Common myeloid progenitor, CD34-positive (primary cell): ENCODE measurements at regions not wholly inside any gene's neighbourhood (a gene's known extent, or its start where the extent isn't known, plus 50 kb on each side); places are given as distances from the start of the nearest gene placed in this dataset.

Experiments used
- CTCF ChIA-PET: fragments of 350-600 bp; sonication (Branson Sonifier 250); formaldehyde crosslinking; loops from one replicate; lab custom pipeline; 2021; ENCODE audit warnings: antibody characterized with exemption; lab: Charles Lee
- POLR2A ChIA-PET: fragments of 350-600 bp; sonication (Branson Sonifier 250); formaldehyde crosslinking; loops from one replicate; lab custom pipeline; 2021; ENCODE audit warnings: antibody characterized with exemption; lab: Charles Lee
- DNase-seq, 3 donors: peaks; one replicate each; pipeline versions ENCODE4 v3.0.0 to v3.0.0-alpha.2; 2013
- H3K27ac ChIP-seq, 2 experiments: 1 replicate in 1 of 2; 2 replicates in 1 of 2; pipeline ENCODE4 v1.7.0; 2013; ENCODE audit warnings: inconsistent platforms in 2 of 2, low read length in 2 of 2, mild to moderate bottlenecking in 2 of 2, low read depth in 1 of 2, moderate library complexity in 1 of 2; ENCODE audit not compliant: severe bottlenecking in 2 of 2, insufficient read depth in 1 of 2, poor library complexity in 1 of 2
- H3K27me3 ChIP-seq, 5 experiments: replicated peaks in 2 of 5; 1 replicate in 3 of 5; 2 replicates in 2 of 5; pipeline versions ENCODE4 v1.6.1 to v1.7.0; 2013; ENCODE audit warnings: low read length in 4 of 5, mild to moderate bottlenecking in 2 of 5, moderate library complexity in 2 of 5, inconsistent platforms in 1 of 5; ENCODE audit not compliant: insufficient read depth in 5 of 5, control insufficient read depth in 4 of 5
- H3K36me3 ChIP-seq, 4 experiments: 1 replicate in 2 of 4; 2 replicates in 2 of 4; pipeline versions ENCODE4 v1.6.1 to v1.7.0; 2013; ENCODE audit warnings: low read length in 3 of 4, control low read depth in 1 of 4, mild to moderate bottlenecking in 1 of 4; ENCODE audit not compliant: control insufficient read depth in 4 of 4, insufficient read depth in 4 of 4
- H3K4me1 ChIP-seq, 4 experiments: 1 replicate in 3 of 4; 2 replicates in 1 of 4; pipeline versions ENCODE4 v1.6.1 to v1.7.1; 2013; ENCODE audit warnings: low read length in 3 of 4, mild to moderate bottlenecking in 3 of 4, control low read depth in 1 of 4, inconsistent platforms in 1 of 4, moderate library complexity in 1 of 4; ENCODE audit not compliant: control insufficient read depth in 4 of 4, insufficient read depth in 4 of 4; ENCODE audit errors: control extremely low read depth in 1 of 4
- H3K4me3 ChIP-seq, 7 experiments: 1 replicate in 4 of 7; 2 replicates in 3 of 7; pipeline versions ENCODE4 v1.5.1 to v1.7.0; 2013; ENCODE audit warnings: mild to moderate bottlenecking in 7 of 7, low read length in 6 of 7, moderate library complexity in 6 of 7, inconsistent platforms in 2 of 7, low read depth in 2 of 7, control low read depth in 1 of 7; ENCODE audit not compliant: insufficient read depth in 4 of 7, control insufficient read depth in 1 of 7; ENCODE audit errors: extremely low read depth in 1 of 7
- H3K9me3 ChIP-seq, 5 experiments: 1 replicate in 4 of 5; 2 replicates in 1 of 5; pipeline versions ENCODE4 v1.6.1 to v1.7.1; 2013; ENCODE audit warnings: low read length in 4 of 5, mild to moderate bottlenecking in 2 of 5, inconsistent platforms in 1 of 5, low read depth in 1 of 5, moderate library complexity in 1 of 5; ENCODE audit not compliant: control insufficient read depth in 4 of 5, insufficient read depth in 2 of 5; ENCODE audit errors: control extremely low read depth in 1 of 5
- whole genome bisulfite sequencing: methylation state at CpG from one replicate; pipeline ENCODE4 v1.1.5; 2013; ENCODE audit not compliant: insufficient coverage; 5-methylcytosine and 5-hydroxymethylcytosine counted together

GRCh38 chr7:41033500-41033899 lies 669.4 kb downstream of the INHBA start:
- Histone ChIP-seq H3K4me1 (peaks cover 0 to 15% (median 9%) of the 10 kb centered on the region in 4 experiments), H3K9me3 (no peaks in the 10 kb centered on the region), H3K36me3 (no peaks in the 10 kb centered on the region), H3K4me3 (no peak overlapping the region), H3K27me3 (no peaks in the 10 kb centered on the region), H3K27ac (no peak overlapping the region)
- 100% methylated on average over 1 of the region's 1 CpG for WGBS
- ChIA-PET POLR2A (no interaction called here), CTCF (interaction anchor here (0.6 to 1.4 kb wide), 2 partner anchors 12 to 739 kb away, joined by 3 read pairs; no protein-coding TSS in a partner anchor)
- no peak for DNase-seq

DNA sequence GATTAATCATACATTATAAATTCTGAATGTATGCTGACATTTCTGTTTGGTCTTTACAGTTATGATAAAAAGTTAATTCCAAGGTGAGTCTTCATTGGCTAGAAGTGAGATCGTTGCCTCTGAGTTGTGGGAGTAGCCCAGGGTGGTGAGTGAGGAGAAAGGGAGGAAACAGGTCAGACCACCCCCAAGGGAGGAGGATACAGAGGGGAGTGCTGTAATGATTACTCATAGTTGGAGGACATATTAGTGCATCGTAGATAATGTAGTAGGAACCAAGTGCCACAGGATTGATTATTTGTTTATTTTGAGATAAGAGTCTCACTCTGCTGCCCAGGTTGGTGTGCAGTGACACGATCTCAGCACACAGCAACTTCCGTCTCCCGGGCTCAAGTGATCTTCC lies 672.2 kb downstream of the INHBA start:
- WGBS = 100% methylated on average over 2 of the region's 5 CpGs
- POLR2A ChIA-PET = no interaction called here
- Histone ChIP-seq H3K4me3 (no peak overlapping the region), H3K27me3 (no peaks in the 10 kb centered on the region), H3K36me3 (no peaks in the 10 kb centered on the region), H3K27ac (no peak overlapping the region), H3K9me3 (no peaks in the 10 kb centered on the region), H3K4me1 (peaks cover 0 to 5% (median 4%) of the 10 kb centered on the region in 4 experiments)
- CTCF ChIA-PET = no interaction called here
- DNase-seq = no peak

- no peak overlapping the region for H3K27ac ChIP-seq
Measured at GRCh38 chr7:41029072-41029499, 673.8 kb downstream of the INHBA start.

DNA sequence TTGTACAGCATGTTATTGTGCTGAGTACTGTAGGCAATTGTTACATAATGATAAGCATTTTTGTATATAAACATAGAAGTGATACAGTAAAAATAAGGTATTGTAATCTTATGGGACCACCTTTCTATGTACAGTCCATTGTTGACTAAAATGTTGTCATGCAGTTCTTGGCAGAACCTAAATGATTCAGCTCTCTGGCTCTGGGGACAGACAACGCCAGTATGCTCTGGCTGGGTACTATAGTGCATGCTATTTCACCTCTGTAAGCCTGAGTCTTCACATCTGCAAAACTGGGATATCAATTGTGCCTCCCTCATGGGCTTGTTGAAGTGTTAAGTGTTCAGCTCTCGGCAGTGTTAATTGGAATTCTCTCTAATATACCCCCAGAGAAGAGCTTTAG lies 674.3 kb downstream of the INHBA start:
- POLR2A ChIA-PET = no interaction called here
- CTCF ChIA-PET = no interaction called here
- 100% methylated on average over 1 of the region's 2 CpGs for WGBS
- H3K4me3 ChIP-seq = no peak overlapping the region
- no peaks in the 10 kb centered on the region for H3K36me3 ChIP-seq
- DNase-seq = no peak
- no peak overlapping the region for H3K27ac ChIP-seq
- no peaks in the 10 kb centered on the region for H3K9me3 ChIP-seq
- H3K4me1 ChIP-seq = no peaks in the 10 kb centered on the region
- H3K27me3 ChIP-seq = no peaks in the 10 kb centered on the region

More at GRCh38 chr7:41029072-41029499, 673.8 kb downstream of the INHBA start:
- Histone ChIP-seq H3K27me3 (no peaks in the 10 kb centered on the region), H3K36me3 (no peaks in the 10 kb centered on the region), H3K4me3 (no peak overlapping the region), H3K4me1 (no peaks in the 10 kb centered on the region), H3K9me3 (no peaks in the 10 kb centered on the region)
- ChIA-PET CTCF (no interaction called here), POLR2A (no interaction called here)
- no peak for DNase-seq
- WGBS = 97% methylated on average over 5 of the region's 5 CpGs

GRCh38 chr7:41027428-41028115 lies 675.3 kb downstream of the INHBA start:
- Histone ChIP-seq H3K4me1 (no peaks in the 10 kb centered on the region), H3K27ac (no peak overlapping the region), H3K4me3 (no peak overlapping the region), H3K27me3 (no peaks in the 10 kb centered on the region), H3K36me3 (no peaks in the 10 kb centered on the region), H3K9me3 (no peaks in the 10 kb centered on the region)
- ChIA-PET CTCF (no interaction called here), POLR2A (no interaction called here)
- WGBS = 100% methylated on average over 2 of the region's 7 CpGs
- DNase-seq = no peak

GRCh38 chr7:41024126-41024525 lies 678.8 kb downstream of the INHBA start:
- POLR2A ChIA-PET = no interaction called here
- 100% methylated on average over 1 of the region's 4 CpGs for WGBS
- CTCF ChIA-PET = no interaction called here

GRCh38 chr7:41020056-41020455 lies 682.8 kb downstream of the INHBA start:
- H3K36me3 ChIP-seq = no peaks in the 10 kb centered on the region
- 100% methylated on average over 1 of the region's 1 CpG for WGBS
- no peaks in the 10 kb centered on the region for H3K9me3 ChIP-seq
- CTCF ChIA-PET = no interaction called here
- POLR2A ChIA-PET = no interaction called here
- H3K27me3 ChIP-seq = no peaks in the 10 kb centered on the region
- no peaks in the 10 kb centered on the region for H3K4me1 ChIP-seq
- H3K27ac ChIP-seq = no peak overlapping the region
- DNase-seq = no peak
- H3K4me3 ChIP-seq = no peak overlapping the region

More at GRCh38 chr7:41024126-41024525, 678.8 kb downstream of the INHBA start:
- no peaks in the 10 kb centered on the region for H3K9me3 ChIP-seq
- H3K27ac ChIP-seq = no peak overlapping the region
- DNase-seq = no peak
- no peaks in the 10 kb centered on the region for H3K36me3 ChIP-seq
- H3K4me3 ChIP-seq = no peak overlapping the region
- no peaks in the 10 kb centered on the region for H3K27me3 ChIP-seq
- no peaks in the 10 kb centered on the region for H3K4me1 ChIP-seq
